ENCODE measurements at regions not wholly inside any gene's neighbourhood (a gene's known extent, or its start where the extent isn't known, plus 50 kb on each side); places are given as distances from the start of the nearest gene placed in this dataset.

- no peak for FAIRE-seq
- H3K9ac ChIP-seq (ENCODE audit: low read length in 3 of 3), result no peak overlapping the region
- no peak overlapping the region for H3K27ac ChIP-seq (ENCODE audit: low read depth in 2 of 2, low read length in 2 of 2)
- no peaks in the 10 kb centered on the region for H3K4me1 ChIP-seq (ENCODE audit: control insufficient read depth in 2 of 3, insufficient read depth in 2 of 3, low read depth in 1 of 3, low read length in 3 of 3)
- no peak for TF ChIP-seq CTCF (IDR thresholded peaks at IDR 0.05; ENCODE audit: borderline replicate concordance, extremely low read depth, insufficient read depth)
- H3K4me3 ChIP-seq (ENCODE audit: low read length in 3 of 3), result no peak overlapping the region
- no peaks in the 10 kb centered on the region for H3K36me3 ChIP-seq (ENCODE audit: control insufficient read depth in 2 of 3, insufficient read depth in 3 of 3, low read length in 3 of 3)
- no peaks in the 10 kb centered on the region for H3K27me3 ChIP-seq (ENCODE audit: control insufficient read depth, insufficient read depth, low read length)
- intact Hi-C loops (cut with DNase I), result no loop called here
- H3K9me3 ChIP-seq (ENCODE audit: control insufficient read depth in 2 of 3, insufficient read depth in 1 of 3, low read length in 3 of 3), result peaks cover 0 to 3% (median 0%) of the 10 kb centered on the region in 3 donors
- DNase-seq, result peak in 1 of 5 donors; percentile 1
Measured at GRCh38 chr15:46177219-46177618, 542.4 kb downstream of the SQOR start.

GRCh38 chr15:46178138-46178537, 543.3 kb downstream of the SQOR start:
- Histone ChIP-seq H3K27me3 (ENCODE audit: control insufficient read depth, insufficient read depth, low read length) (no peaks in the 10 kb centered on the region), H3K9ac (ENCODE audit: low read length in 3 of 3) (no peak overlapping the region), H3K9me3 (ENCODE audit: control insufficient read depth in 2 of 3, insufficient read depth in 1 of 3, low read length in 3 of 3) (peaks cover 0 to 9% (median 3%) of the 10 kb centered on the region in 3 donors), H3K4me3 (ENCODE audit: low read length in 3 of 3) (no peak overlapping the region), H3K27ac (ENCODE audit: low read depth in 2 of 2, low read length in 2 of 2) (no peak overlapping the region), H3K36me3 (ENCODE audit: control insufficient read depth in 2 of 3, insufficient read depth in 3 of 3, low read length in 3 of 3) (no peaks in the 10 kb centered on the region), H3K4me1 (ENCODE audit: control insufficient read depth in 2 of 3, insufficient read depth in 2 of 3, low read depth in 1 of 3, low read length in 3 of 3) (no peaks in the 10 kb centered on the region)
- no peak for TF ChIP-seq CTCF (IDR thresholded peaks at IDR 0.05; ENCODE audit: borderline replicate concordance, extremely low read depth, insufficient read depth)
- DNase-seq, result no peak
- no peak for FAIRE-seq
- intact Hi-C loops (cut with DNase I), result no loop called here

GRCh38 chr15:46207341-46207740, 572.5 kb downstream of the SQOR start:
- Histone ChIP-seq H3K27ac (ENCODE audit: low read depth in 2 of 2, low read length in 2 of 2) (no peak overlapping the region), H3K4me3 (ENCODE audit: low read length in 3 of 3) (no peak overlapping the region), H3K4me1 (ENCODE audit: control insufficient read depth in 2 of 3, insufficient read depth in 2 of 3, low read depth in 1 of 3, low read length in 3 of 3) (no peaks in the 10 kb centered on the region), H3K9ac (ENCODE audit: low read length in 3 of 3) (no peak overlapping the region), H3K36me3 (ENCODE audit: control insufficient read depth in 2 of 3, insufficient read depth in 3 of 3, low read length in 3 of 3) (no peaks in the 10 kb centered on the region), H3K27me3 (ENCODE audit: control insufficient read depth, insufficient read depth, low read length) (no peaks in the 10 kb centered on the region), H3K9me3 (ENCODE audit: control insufficient read depth in 2 of 3, insufficient read depth in 1 of 3, low read length in 3 of 3) (no peaks in the 10 kb centered on the region)
- no peak for FAIRE-seq
- intact Hi-C loops (cut with DNase I), result no loop called here
- no peak for DNase-seq
- TF ChIP-seq CTCF (IDR thresholded peaks at IDR 0.05; ENCODE audit: borderline replicate concordance, extremely low read depth, insufficient read depth), result no peak

GRCh38 chr15:46213551-46213950, 578.7 kb downstream of the SQOR start:
- no peak for FAIRE-seq
- H3K27ac ChIP-seq (ENCODE audit: low read depth in 2 of 2, low read length in 2 of 2), result no peak overlapping the region

More at GRCh38 chr15:46213551-46213950, 578.7 kb downstream of the SQOR start:
- Histone ChIP-seq H3K4me3 (ENCODE audit: low read length in 3 of 3) (no peak overlapping the region), H3K9me3 (ENCODE audit: control insufficient read depth in 2 of 3, insufficient read depth in 1 of 3, low read length in 3 of 3) (no peaks in the 10 kb centered on the region), H3K27me3 (ENCODE audit: control insufficient read depth, insufficient read depth, low read length) (no peaks in the 10 kb centered on the region), H3K4me1 (ENCODE audit: control insufficient read depth in 2 of 3, insufficient read depth in 2 of 3, low read depth in 1 of 3, low read length in 3 of 3) (no peaks in the 10 kb centered on the region), H3K36me3 (ENCODE audit: control insufficient read depth in 2 of 3, insufficient read depth in 3 of 3, low read length in 3 of 3) (no peaks in the 10 kb centered on the region), H3K9ac (ENCODE audit: low read length in 3 of 3) (no peak overlapping the region)
- TF ChIP-seq CTCF (IDR thresholded peaks at IDR 0.05; ENCODE audit: borderline replicate concordance, extremely low read depth, insufficient read depth), result no peak
- intact Hi-C loops (cut with DNase I), result no loop called here
- DNase-seq, result no peak
